Mesenchymal stem cell (in vitro differentiated cells and primary cell): ENCODE measurements at regions not wholly inside any gene's neighbourhood (a gene's known extent, or its start where the extent isn't known, plus 50 kb on each side); places are given as distances from the start of the nearest gene placed in this dataset.

Source experiments
- DNase-seq: peaks from one replicate; pipeline ENCODE4 v3.0.0-alpha.2; 2013
- H2AFZ ChIP-seq: one replicate; pipeline ENCODE4 v1.6.1; 2013; ENCODE audit warnings: low read depth, mild to moderate bottlenecking, control low read depth, inconsistent platforms, low read length, moderate library complexity
- H2AK5ac ChIP-seq: 2 replicates; pipeline ENCODE4 v1.6.1; 2013; ENCODE audit warnings: low read length, moderate library complexity, mild to moderate bottlenecking, inconsistent platforms; ENCODE audit not compliant: severe bottlenecking
- H2BK120ac ChIP-seq: one replicate; pipeline ENCODE4 v1.6.1; 2013; ENCODE audit warnings: low read depth, mild to moderate bottlenecking, inconsistent platforms, low read length, moderate library complexity
- H2BK12ac ChIP-seq, 2 experiments: one replicate each; pipeline ENCODE4 v1.6.1; 2013; ENCODE audit warnings: inconsistent platforms in 2 of 2, low read length in 2 of 2, mild to moderate bottlenecking in 2 of 2, moderate library complexity in 2 of 2, control low read depth in 1 of 2
- H2BK15ac ChIP-seq: one replicate; pipeline ENCODE4 v1.6.1; 2013; ENCODE audit warnings: mild to moderate bottlenecking, low read depth, inconsistent platforms; ENCODE audit not compliant: poor library complexity, severe bottlenecking
- H2BK5ac ChIP-seq: 2 replicates; pipeline ENCODE4 v1.6.1; 2013; ENCODE audit warnings: low read depth, mild to moderate bottlenecking, low read length, control low read depth, inconsistent platforms; ENCODE audit not compliant: poor library complexity, severe bottlenecking
- H3K14ac ChIP-seq, 2 experiments: one replicate each; pipeline ENCODE4 v1.6.1; 2013; ENCODE audit warnings: inconsistent platforms in 2 of 2, low read length in 2 of 2, control low read depth in 1 of 2, mild to moderate bottlenecking in 1 of 2, moderate library complexity in 1 of 2
- H3K18ac ChIP-seq, 2 experiments: one replicate each; pipeline ENCODE4 v1.6.1; 2013; ENCODE audit warnings: inconsistent platforms in 2 of 2, low read length in 2 of 2, control low read depth in 1 of 2, low read depth in 1 of 2, mild to moderate bottlenecking in 1 of 2
- H3K23ac ChIP-seq, 2 experiments: one replicate each; pipeline ENCODE4 v1.6.1; 2013; ENCODE audit warnings: inconsistent platforms in 2 of 2, low read length in 2 of 2, mild to moderate bottlenecking in 2 of 2, moderate library complexity in 2 of 2, control low read depth in 1 of 2
- H3K27ac ChIP-seq: 2 replicates; pipeline ENCODE4 v1.5.1; 2013; ENCODE audit warnings: mild to moderate bottlenecking, moderate library complexity, low read length, control low read depth, inconsistent platforms; ENCODE audit not compliant: poor library complexity, severe bottlenecking
- H3K27me3 ChIP-seq, 2 experiments: 2 replicates each; pipeline versions ENCODE4 v1.6.1 to v1.7.0; 2013; ENCODE audit warnings: low read length in 2 of 2, mild to moderate bottlenecking in 2 of 2, moderate library complexity in 2 of 2, control low read depth in 1 of 2, inconsistent platforms in 1 of 2; ENCODE audit not compliant: control insufficient read depth in 1 of 2, insufficient read depth in 1 of 2
- H3K36me3 ChIP-seq, 2 experiments: 2 replicates each; pipeline versions ENCODE4 v1.6.1 to v1.7.0; 2013; ENCODE audit warnings: low read length in 2 of 2, control low read depth in 1 of 2, inconsistent platforms in 1 of 2, low read depth in 1 of 2, mild to moderate bottlenecking in 1 of 2; ENCODE audit not compliant: insufficient read depth in 2 of 2, control insufficient read depth in 1 of 2
- H3K4ac ChIP-seq, 2 experiments: one replicate each; pipeline ENCODE4 v1.6.1; 2013; ENCODE audit warnings: inconsistent platforms in 2 of 2, low read length in 2 of 2, mild to moderate bottlenecking in 2 of 2, moderate library complexity in 2 of 2, control low read depth in 1 of 2, low read depth in 1 of 2
- H3K4me1 ChIP-seq: 2 replicates; pipeline ENCODE4 v1.6.1; 2013; ENCODE audit warnings: low read depth, low read length, control low read depth; ENCODE audit not compliant: control insufficient read depth, insufficient read depth
- H3K4me2 ChIP-seq: 2 replicates; pipeline ENCODE4 v1.6.1; 2013; ENCODE audit warnings: low read length, mild to moderate bottlenecking, inconsistent platforms; ENCODE audit not compliant: poor library complexity, severe bottlenecking
- H3K4me3 ChIP-seq, 2 experiments: 2 replicates each; pipeline versions ENCODE4 v1.5.1 to v1.7.0; 2013; ENCODE audit warnings: low read length in 2 of 2, mild to moderate bottlenecking in 2 of 2, control low read depth in 1 of 2, low read depth in 1 of 2; ENCODE audit not compliant: insufficient read depth in 1 of 2
- H3K79me1 ChIP-seq: replicated peaks from 2 replicates; pipeline ENCODE4 v1.6.1; 2013; ENCODE audit warnings: mild to moderate bottlenecking, control low read depth, low read length, inconsistent platforms; ENCODE audit not compliant: poor library complexity, severe bottlenecking
- H3K9ac ChIP-seq: 2 replicates; pipeline ENCODE4 v1.7.0; 2013; ENCODE audit warnings: mild to moderate bottlenecking, low read length, moderate library complexity
- H3K9me3 ChIP-seq: 2 replicates; pipeline ENCODE4 v1.7.0; 2013; ENCODE audit warnings: mild to moderate bottlenecking, low read length; ENCODE audit not compliant: control insufficient read depth
- H4K8ac ChIP-seq: one replicate; pipeline ENCODE4 v1.6.1; 2013; ENCODE audit warnings: inconsistent platforms, mild to moderate bottlenecking, low read length, moderate library complexity
- H4K91ac ChIP-seq: one replicate; pipeline ENCODE4 v1.6.1; 2013; ENCODE audit warnings: mild to moderate bottlenecking, low read length, inconsistent platforms
- WGBS: methylation state at CpG from one replicate; pipeline ENCODE4 v1.1.7; 2013; ENCODE audit warnings: mixed read lengths; 5-methylcytosine and 5-hydroxymethylcytosine counted together

DNA sequence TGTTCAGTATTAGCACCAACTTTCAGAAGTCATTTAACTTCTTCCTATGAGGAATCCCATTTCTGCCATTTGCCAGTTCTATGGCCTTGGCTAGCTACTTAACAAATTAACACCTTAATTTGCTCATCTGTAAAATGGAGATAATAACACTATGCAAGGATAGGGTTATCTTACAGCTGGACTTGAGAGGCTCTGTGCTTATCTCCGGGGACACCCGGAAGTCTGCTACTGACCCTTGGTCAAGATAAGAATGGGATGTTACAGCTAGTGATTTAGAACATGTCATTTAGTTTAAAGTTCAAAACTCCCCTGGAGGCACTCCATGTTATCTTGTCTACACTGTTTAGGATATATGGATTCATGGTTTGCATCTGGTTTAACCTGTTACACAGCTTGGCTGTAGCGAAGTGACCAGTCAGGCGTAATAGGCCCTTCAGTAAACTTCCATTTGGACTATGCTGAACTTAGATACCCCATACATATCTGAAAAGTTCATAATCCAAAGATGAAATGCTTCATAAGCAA lies 156.0 kb upstream of the CD96 start:
- no peak overlapping the region for H2AK5ac ChIP-seq
- H3K9ac ChIP-seq = no peak overlapping the region
- no peaks in the 10 kb centered on the region for H3K36me3 ChIP-seq
- H2BK5ac ChIP-seq = no peak overlapping the region
- H3K23ac ChIP-seq = no peak overlapping the region
- peaks cover 2% of the 10 kb centered on the region for H3K9me3 ChIP-seq
- H3K18ac ChIP-seq = no peak overlapping the region
- no peak for DNase-seq
- WGBS = 64% methylated on average over 4 of the region's 4 CpGs
- H2AFZ ChIP-seq = no peak overlapping the region
- no peak overlapping the region for H4K8ac ChIP-seq
- no peaks in the 10 kb centered on the region for H3K27me3 ChIP-seq
- no peak overlapping the region for H4K91ac ChIP-seq
- no peaks in the 10 kb centered on the region for H3K4me1 ChIP-seq
- H3K79me1 ChIP-seq = no peaks in the 10 kb centered on the region
- H3K4me2 ChIP-seq = no peak overlapping the region
- no peak overlapping the region for H2BK120ac ChIP-seq
- no peak overlapping the region for H3K27ac ChIP-seq
- no peak overlapping the region for H3K14ac ChIP-seq
- H2BK12ac ChIP-seq = no peak overlapping the region
- H3K4me3 ChIP-seq = no peak overlapping the region
- no peak overlapping the region for H2BK15ac ChIP-seq
- H3K4ac ChIP-seq = no peak overlapping the region

DNA sequence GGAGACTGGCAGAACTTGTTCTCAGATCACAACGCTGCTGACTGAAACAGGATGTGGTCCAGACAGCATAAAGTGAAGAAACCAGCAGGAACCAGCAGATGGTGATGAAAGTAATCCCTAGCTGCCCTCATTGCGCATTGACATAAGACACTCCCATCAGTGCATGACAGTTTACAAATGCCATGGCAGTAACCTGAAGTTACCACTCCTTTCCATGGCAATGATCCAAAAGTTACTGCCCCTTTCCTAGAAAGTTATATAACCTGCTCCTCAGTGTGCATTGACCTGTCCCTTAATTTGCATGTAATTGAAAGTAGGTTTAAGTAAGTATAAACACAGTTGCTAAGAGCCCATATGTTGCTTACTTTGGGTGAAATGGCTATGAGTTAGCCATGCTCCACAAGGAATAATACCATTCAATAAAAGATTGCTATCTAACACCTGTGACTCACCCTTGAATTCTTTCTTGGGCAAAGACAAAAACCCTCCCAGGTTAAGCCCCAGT lies 149.1 kb upstream of the CD96 start:
- Histone ChIP-seq H3K4me2 (no peak overlapping the region), H3K79me1 (no peaks in the 10 kb centered on the region), H3K14ac (no peak overlapping the region), H4K91ac (no peak overlapping the region), H3K18ac (no peak overlapping the region), H4K8ac (no peak overlapping the region), H3K4me3 (no peak overlapping the region), H3K4ac (no peak overlapping the region), H2BK5ac (no peak overlapping the region), H3K9ac (no peak overlapping the region), H2BK12ac (no peak overlapping the region), H3K9me3 (no peaks in the 10 kb centered on the region), H3K27me3 (no peaks in the 10 kb centered on the region), H3K4me1 (no peaks in the 10 kb centered on the region), H2AK5ac (no peak overlapping the region), H2AFZ (no peak overlapping the region), H3K27ac (no peak overlapping the region), H3K23ac (no peak overlapping the region), H3K36me3 (no peaks in the 10 kb centered on the region), H2BK120ac (no peak overlapping the region), H2BK15ac (no peak overlapping the region)
- DNase-seq = peak; percentile 3
- 73% methylated on average over 2 of the region's 2 CpGs for WGBS

DNA sequence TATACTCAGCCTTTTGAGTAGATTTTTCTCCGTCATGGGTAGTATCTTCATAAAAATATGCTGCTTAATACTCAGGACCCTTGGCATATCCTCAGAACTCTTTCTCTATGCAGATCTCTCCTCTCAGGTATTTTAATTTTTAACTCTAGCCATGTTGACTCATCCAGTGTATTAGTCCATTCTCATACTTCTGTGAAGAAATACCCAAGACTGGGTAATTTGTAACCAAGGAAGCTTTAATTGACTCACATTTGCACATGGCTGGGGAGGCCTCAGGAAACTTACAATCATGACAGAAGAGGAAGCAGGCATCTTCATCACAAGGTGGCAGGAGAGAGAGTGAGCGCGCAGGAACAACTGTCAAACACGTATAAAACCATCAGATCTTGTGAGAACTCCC lies 129.3 kb upstream of the CD96 start:
- 84% methylated on average over 2 of the region's 4 CpGs for WGBS

GRCh38 chr3:111414531-111414930 lies 127.5 kb upstream of the CD96 start:
- Histone ChIP-seq H3K4me1 (no peaks in the 10 kb centered on the region), H3K9me3 (peaks cover 6% of the 10 kb centered on the region), H2BK120ac (no peak overlapping the region), H2AK5ac (no peak overlapping the region), H3K79me1 (no peaks in the 10 kb centered on the region), H2BK5ac (no peak overlapping the region), H3K18ac (no peak overlapping the region), H3K23ac (no peak overlapping the region), H3K27ac (no peak overlapping the region), H3K4me2 (no peak overlapping the region), H2BK15ac (no peak overlapping the region), H4K8ac (no peak overlapping the region), H3K4me3 (no peak overlapping the region), H3K14ac (no peak overlapping the region), H3K9ac (no peak overlapping the region), H4K91ac (no peak overlapping the region), H3K36me3 (no peaks in the 10 kb centered on the region), H3K27me3 (peaks cover 0 to 4% of the 10 kb centered on the region in 2 experiments), H2BK12ac (no peak overlapping the region), H3K4ac (no peak overlapping the region), H2AFZ (no peak overlapping the region)
- DNase-seq = no peak

More for the DNA sequence above, 129.3 kb upstream of the CD96 start:
- no peak overlapping the region for H3K4ac ChIP-seq
- H2BK120ac ChIP-seq = no peak overlapping the region
- no peak overlapping the region for H2AFZ ChIP-seq
- H3K9me3 ChIP-seq = peaks cover 7% of the 10 kb centered on the region
- no peaks in the 10 kb centered on the region for H3K27me3 ChIP-seq
- no peak overlapping the region for H3K18ac ChIP-seq
- no peak for DNase-seq
- H3K4me3 ChIP-seq = no peak overlapping the region
- H2BK15ac ChIP-seq = no peak overlapping the region
- no peaks in the 10 kb centered on the region for H3K79me1 ChIP-seq
- H3K27ac ChIP-seq = no peak overlapping the region
- H2BK5ac ChIP-seq = no peak overlapping the region
- H3K4me1 ChIP-seq = no peaks in the 10 kb centered on the region
- no peak overlapping the region for H3K14ac ChIP-seq
- no peak overlapping the region for H4K8ac ChIP-seq
- H2BK12ac ChIP-seq = no peak overlapping the region
- H3K4me2 ChIP-seq = no peak overlapping the region
- no peak overlapping the region for H3K9ac ChIP-seq
- no peaks in the 10 kb centered on the region for H3K36me3 ChIP-seq
- H3K23ac ChIP-seq = no peak overlapping the region
- H2AK5ac ChIP-seq = no peak overlapping the region
- no peak overlapping the region for H4K91ac ChIP-seq
